ENCODE measurements at regions not wholly inside any gene's neighbourhood (a gene's known extent, or its start where the extent isn't known, plus 50 kb on each side); places are given as distances from the start of the nearest gene placed in this dataset.
A peak's percentile ranks its signal among the peaks of the same experiment; 100 is the strongest.
"Not testable (repeated sequence)": the region's sequence is repeated elsewhere in the genome, so short reads cannot be mapped to it uniquely, and the experiment has no call there.

DNA sequence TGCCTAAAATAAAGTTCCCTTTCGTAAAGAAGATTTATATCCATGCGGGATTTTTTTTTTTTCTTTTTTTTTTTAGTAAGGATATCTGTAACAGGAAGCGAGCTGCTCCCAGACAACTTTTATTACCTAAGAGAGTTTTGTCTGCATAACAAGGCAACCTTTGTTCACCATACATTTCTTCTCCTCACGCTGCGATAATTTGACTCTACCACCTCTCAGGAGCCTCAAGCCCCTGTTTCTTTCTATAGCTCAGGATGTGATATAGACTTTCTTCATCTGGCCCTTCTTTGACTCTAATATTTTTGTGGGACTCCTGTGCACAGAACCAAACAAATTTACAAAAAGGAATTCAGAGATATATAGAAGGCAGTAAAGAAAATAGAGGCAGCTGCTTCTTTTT, 1053.7 kb upstream of the SPRY2 start:
- DNase-seq (ENCODE audit: low spot score in 2 of 2): no peak
- no peak for FAIRE-seq

- DNase-seq (ENCODE audit: low spot score in 2 of 2): no peak
- FAIRE-seq: no peak
Measured at GRCh38 chr13:81393721-81394120, 1052.8 kb upstream of the SPRY2 start.

DNA sequence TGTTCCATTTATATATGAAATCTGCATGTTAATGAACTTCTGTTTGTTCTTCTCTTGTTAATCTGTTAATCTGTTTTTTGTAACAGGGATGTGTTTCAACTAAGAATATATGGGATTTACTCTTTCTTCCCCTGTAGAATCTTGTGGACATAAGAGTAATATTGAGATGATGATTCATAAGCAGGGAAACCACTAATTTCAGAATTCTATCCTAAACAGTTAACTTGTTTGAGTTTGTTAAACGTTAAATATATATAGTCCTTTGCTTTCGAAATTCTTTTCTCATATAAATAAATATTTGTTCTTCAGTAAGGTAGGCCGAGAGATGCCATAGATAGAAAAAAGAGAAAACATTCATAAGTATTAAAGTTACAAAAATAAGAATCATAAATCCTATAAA, 1052.2 kb upstream of the SPRY2 start:
- DNase-seq (ENCODE audit: low spot score in 2 of 2) (no peak), FAIRE-seq (no peak)

GRCh38 chr13:81388400-81388799, 1047.5 kb upstream of the SPRY2 start:
- no peak for FAIRE-seq
- no peak for DNase-seq (ENCODE audit: low spot score in 2 of 2)

- DNase-seq (ENCODE audit: low spot score in 2 of 2) (no peak), FAIRE-seq (no peak)
Measured at GRCh38 chr13:81383444-81383843, 1042.5 kb upstream of the SPRY2 start.

DNA sequence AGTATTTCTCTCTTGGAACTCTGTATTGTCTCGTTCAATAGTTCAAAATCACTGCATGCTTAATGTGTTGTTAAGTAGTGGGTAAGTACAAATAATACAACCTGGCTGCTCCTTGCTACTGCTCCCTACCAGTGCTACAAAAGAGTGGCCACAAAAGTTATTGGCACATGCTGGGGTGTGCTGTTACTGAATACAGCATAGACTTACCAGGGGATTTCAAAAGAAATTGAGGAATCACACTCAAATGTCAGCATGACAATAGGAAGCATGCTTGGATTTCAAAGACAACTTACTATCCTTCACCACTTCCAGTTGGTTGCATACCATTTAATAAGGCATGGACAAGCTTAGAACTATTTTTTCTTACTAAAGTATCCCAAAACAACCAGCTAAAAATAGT, 1041.3 kb upstream of the SPRY2 start:
- no peak for FAIRE-seq

GRCh38 chr13:81381560-81381959, 1040.6 kb upstream of the SPRY2 start:
- DNase-seq (ENCODE audit: low spot score in 2 of 2) (no peak), FAIRE-seq (peak; percentile 82)

More for the DNA sequence above, 1041.3 kb upstream of the SPRY2 start:
- DNase-seq (ENCODE audit: low spot score in 2 of 2): no peak

- FAIRE-seq (no peak), DNase-seq (ENCODE audit: low spot score in 2 of 2) (no peak)
Measured at GRCh38 chr13:81379183-81379582, 1038.3 kb upstream of the SPRY2 start.

DNA sequence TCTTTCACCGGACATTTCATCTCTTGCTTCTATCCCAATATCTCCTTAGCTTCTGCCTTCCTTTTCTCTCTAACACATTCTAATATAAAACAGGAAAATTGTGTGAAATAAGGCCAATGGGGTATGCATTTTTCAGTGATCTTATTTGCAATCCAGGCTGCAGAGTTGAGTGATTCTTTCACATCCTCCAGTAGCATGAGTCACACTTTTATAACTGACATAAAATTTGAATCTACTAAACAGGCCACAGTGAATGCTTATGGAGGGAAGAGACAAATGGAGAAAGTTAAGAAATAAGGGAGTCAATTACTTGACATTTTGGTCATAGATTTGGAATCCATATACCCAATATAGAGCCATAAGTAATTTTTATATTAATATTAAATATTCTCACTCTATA, 1037.0 kb upstream of the SPRY2 start:
- DNase-seq (ENCODE audit: low spot score in 2 of 2) (no peak), FAIRE-seq (no peak)

- DNase-seq (ENCODE audit: low spot score in 2 of 2): no peak
- no peak for FAIRE-seq
Measured at GRCh38 chr13:81375709-81376108, 1034.8 kb upstream of the SPRY2 start.

DNA sequence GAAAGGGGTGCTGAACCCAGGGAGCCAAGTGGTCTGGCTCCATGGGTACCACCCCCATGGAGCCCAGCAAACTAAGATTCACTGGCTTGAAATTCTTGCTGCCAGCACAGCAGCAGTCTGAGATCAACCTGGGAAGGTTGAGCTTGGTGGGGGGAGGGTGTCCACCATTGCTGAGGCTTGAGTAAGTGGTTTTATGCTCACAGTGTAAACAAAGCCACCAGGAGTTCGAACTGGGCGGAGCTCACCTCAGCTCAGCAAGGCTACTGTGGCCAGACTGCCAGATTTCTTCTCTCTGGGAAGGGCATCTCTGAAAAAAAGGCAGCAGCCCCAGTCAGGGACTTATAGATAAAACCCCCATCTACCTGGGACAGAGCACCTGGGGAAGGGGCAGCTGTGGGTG, 1021.8 kb upstream of the SPRY2 start:
- DNase-seq (ENCODE audit: low spot score in 2 of 2); FAIRE-seq: not testable (repeated sequence)

GRCh38 chr13:81350056-81350455, 1009.1 kb upstream of the SPRY2 start:
- FAIRE-seq (peak; percentile 49), DNase-seq (ENCODE audit: low spot score in 2 of 2) (no peak)

GRCh38 chr13:81340118-81341069, 999.5 kb upstream of the SPRY2 start:
- not testable (repeated sequence) for DNase-seq (ENCODE audit: low spot score in 2 of 2); FAIRE-seq

DNA sequence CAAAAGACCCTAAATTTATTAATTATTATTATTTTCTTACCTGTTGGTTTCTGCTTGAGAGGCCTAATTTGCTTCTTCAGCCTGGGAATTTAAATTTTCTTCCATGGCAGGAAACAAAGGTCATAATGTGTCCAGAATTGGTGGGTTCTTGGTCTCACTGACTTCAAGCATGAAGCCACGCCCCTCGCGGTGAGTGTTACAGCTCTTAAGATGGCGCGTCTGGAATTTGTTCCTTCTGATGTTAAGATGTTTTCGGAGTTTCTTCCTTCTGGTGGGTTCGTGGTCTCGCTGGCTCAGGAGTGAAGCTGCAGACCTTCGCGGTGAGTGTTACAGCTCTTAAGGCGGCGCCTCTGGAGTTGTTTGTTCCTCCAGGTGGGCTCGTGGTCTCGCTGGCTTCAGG, 998.7 kb upstream of the SPRY2 start:
- not testable (repeated sequence) for FAIRE-seq

GRCh38 chr13:81334481-81334880, 993.6 kb upstream of the SPRY2 start:
- DNase-seq (ENCODE audit: low spot score in 2 of 2) (no peak), FAIRE-seq (no peak)

More for the DNA sequence above, 998.7 kb upstream of the SPRY2 start:
- DNase-seq (ENCODE audit: low spot score in 2 of 2): not testable (repeated sequence)

GRCh38 chr13:81326913-81327312, 986.0 kb upstream of the SPRY2 start:
- DNase-seq (ENCODE audit: low spot score in 2 of 2) (no peak), FAIRE-seq (no peak)

DNA sequence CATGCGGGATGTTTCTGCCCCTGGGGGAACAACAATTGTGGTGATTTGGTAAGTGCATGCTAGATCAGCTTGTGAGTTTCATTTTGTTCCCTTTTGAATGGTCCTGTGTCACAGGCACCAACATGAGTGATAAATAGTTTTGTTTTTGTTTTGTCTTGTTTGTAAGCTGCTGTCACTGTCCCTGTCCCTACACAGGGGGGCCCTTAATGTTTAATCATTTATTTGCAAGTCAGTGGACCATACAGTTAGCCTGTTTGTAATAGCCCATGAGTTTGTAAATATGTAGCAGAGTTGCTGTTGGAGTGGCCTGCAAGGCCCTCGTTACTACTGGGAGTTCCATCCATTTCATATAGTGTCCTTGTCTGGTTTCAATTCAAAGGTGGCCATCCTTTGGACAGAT, 979.6 kb upstream of the SPRY2 start:
- FAIRE-seq (no peak), DNase-seq (ENCODE audit: low spot score in 2 of 2) (no peak)

DNA sequence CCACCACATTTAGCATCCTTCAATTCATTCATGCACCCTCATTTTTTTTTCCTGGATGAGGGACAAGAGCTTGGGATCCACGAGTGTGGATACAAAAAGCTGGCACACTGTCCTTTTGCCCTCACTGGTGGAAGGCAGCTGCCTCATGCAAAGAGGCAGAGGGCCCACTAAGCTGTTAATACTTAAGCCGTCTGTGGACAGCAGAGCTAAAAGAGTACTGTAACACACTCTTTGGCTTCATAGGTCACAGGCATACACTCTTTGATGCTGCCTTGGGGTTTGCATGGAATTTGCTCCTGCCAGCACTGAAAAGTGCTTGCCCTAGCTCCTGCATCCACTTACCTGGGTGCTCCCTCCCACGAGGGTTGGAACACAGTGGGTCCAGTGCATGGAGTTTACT, 978.4 kb upstream of the SPRY2 start:
- DNase-seq (ENCODE audit: low spot score in 2 of 2): no peak
- FAIRE-seq: no peak

DNA sequence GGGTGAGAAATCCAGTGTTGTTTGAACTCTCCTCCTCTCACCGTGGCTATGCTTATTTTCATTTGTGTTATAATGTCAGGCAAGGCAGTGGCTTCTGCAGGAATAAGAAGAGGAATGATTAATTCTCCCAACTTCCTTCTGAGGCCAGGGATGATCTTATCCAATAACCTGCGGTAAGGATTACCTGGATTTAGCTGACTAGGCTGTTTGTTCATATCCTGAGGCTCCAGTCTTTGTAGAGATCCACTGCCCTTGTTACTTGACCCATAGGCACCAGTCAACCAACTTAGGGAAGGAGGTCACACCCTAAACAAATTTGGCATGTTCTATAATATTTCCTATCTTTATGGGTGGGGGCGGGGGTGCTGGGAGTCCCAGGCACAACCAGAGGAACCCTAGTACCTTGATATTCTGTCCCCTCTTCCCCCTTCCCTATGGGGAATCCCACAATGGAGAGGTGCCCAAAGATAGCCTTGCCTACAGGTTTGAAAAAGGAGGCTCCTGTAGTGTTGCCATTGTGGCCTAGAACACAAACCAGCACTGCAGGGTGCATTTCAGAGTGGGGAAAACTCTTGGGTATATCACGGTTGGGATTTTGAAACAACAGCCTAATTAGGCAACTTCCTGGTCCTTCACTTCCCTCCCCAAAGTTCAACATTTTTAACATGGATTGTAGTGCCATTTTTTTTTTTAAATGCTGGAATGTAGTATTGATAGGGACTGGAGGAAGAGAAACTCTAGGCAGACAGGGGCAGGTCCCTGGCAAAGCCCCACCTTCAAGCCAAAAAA, 977.5 kb upstream of the SPRY2 start:
- FAIRE-seq: no peak

DNA sequence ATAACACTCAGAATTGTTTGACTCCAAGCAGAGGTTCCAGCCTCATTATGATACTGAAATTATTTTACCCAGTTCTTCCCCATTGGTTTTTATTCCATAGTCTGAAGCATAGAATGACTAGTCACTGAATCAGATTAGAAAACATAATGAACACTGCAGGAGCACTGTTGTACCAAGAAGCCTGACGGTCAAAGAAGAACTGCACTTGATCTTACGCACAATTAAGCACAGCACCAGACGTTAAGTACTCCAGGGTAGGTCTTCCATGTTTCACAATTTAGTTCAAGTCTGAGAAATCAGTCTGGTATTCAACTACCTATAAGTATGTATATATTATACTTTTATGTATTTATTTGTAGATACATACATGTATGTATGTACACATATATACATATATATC, 973.5 kb upstream of the SPRY2 start:
- no peak for DNase-seq (ENCODE audit: low spot score in 2 of 2)
- FAIRE-seq: no peak

More for the DNA sequence above, 977.5 kb upstream of the SPRY2 start:
- no peak for DNase-seq (ENCODE audit: low spot score in 2 of 2)

DNA sequence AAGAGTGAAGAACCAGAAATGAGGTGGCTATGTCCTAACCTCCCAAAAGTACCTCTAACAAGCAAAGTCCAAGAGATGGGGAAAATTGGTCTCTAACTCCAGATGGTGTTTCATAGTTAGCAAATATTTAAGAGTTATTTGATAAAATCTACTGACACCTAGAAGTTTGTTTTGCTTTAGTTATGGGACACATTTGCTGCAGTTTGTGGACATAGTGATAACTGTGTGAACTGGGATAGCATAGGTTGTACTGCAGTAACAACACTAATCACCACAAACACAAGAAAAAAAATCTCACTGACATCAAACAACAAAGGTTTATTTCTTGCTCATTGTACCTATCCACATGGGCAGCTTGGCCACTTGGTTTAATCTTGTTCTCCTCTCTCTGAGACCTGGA, 965.0 kb upstream of the SPRY2 start:
- DNase-seq (ENCODE audit: low spot score in 2 of 2) (no peak), FAIRE-seq (no peak)

Measured in frontal cortex (tissue), 3 donors.